HG03108 (cell line): ENCODE measurements at regions not wholly inside any gene's neighbourhood (a gene's known extent, or its start where the extent isn't known, plus 50 kb on each side); places are given as distances from the start of the nearest gene placed in this dataset.

Experiments
- ATAC-seq: cut with Tn5 transposase; IDR thresholded peaks from one replicate; pipeline ENCODE4 v1.9.1; 2021; ENCODE audit warnings: moderate library complexity; ENCODE audit not compliant: unreplicated experiment

DNA sequence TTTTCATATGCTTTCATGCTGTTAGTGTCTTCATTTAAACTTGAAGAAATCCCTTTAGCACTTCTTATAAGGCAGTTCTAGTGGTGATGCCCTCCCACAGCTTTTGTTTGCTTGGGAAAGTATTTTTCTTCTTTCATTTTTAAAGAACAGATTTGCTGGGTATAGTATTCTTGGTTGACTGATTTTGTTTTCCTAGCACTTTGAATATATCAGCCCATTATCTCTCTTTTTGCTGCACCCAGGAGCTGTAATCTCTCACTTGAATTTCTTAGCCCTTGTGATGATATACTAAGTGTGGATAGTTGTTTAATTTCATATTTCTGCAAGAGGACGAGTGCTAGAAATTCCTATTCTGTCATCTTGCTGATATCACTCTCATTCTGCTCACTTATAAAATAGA is 283.7 kb downstream of the GPAT3 start:
- ATAC-seq: no peak

DNA sequence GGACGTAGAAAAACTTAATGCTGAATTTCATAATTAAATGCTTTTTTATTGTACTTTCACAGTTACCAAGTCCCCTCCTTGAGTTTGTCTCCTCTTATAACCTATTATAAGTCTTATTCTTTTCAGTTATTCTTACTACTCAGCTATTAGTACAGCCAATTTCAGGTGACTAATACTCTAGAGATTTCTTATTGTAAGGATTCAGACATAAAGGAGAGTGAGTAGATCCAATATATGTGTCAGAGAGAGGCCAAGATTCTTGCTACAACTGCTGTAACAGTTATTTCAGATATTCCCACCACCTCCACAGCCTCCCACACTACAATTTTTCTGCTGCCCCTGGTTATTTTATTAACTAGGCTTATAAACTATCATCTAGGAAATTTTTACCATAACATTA is 274.5 kb downstream of the GPAT3 start:
- no peak for ATAC-seq

DNA sequence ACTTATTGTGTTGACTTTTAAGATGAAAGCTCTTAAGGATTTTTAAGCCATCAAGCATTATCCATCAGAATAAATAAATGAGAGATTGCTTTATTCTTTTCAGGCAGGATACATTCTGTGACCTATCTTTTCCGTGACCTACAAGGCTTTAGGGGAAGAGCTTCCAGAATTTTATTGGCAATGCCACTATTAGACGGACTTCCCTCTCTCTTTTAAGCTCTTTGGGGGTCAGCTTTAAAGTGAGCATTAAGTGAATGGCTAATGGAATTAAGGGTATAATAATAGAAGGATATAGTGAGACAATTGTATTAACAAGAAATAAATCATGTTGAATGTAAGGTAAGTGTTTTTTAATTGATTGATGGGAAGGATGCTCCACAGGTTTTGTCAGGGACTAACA is 273.7 kb downstream of the GPAT3 start:
- ATAC-seq: no peak

DNA sequence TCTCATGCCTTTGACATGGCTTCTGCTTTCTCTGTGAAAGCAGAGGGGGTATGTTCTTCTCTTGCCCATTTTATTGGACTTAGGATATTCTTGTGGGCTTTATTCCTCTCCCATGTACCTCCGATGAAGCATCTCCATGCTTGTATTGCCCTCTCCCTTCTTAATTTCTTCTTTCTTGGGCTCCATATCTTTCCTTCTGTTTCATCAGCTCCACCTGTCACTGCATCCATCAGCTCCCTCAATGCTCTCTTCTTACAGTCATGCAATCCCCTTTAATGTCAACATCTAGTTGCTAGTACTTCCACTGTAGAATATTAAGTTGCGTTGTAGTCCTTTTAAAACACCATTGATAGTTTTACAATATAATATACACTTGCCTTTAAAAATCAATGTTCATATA is 257.6 kb downstream of the GPAT3 start:
- ATAC-seq: no peak

DNA sequence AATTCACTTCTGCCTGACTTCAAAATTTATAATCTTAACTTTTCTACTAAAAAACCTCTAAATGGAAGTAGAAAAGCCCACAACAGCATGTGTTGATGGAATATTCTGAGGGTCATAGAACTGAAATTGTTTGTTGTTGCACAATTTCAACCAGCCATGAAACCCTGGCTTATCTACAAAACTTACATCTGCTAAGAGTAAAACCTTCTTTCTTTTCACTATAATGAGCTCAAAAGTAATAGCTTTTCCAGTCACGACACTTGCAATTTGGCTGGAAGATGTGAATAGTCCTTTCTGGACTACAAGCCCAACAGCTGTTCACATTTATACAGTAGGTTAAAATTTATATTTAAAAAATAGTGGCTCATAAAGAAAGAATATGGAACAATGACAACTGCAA is 250.0 kb downstream of the GPAT3 start:
- no peak for ATAC-seq

DNA sequence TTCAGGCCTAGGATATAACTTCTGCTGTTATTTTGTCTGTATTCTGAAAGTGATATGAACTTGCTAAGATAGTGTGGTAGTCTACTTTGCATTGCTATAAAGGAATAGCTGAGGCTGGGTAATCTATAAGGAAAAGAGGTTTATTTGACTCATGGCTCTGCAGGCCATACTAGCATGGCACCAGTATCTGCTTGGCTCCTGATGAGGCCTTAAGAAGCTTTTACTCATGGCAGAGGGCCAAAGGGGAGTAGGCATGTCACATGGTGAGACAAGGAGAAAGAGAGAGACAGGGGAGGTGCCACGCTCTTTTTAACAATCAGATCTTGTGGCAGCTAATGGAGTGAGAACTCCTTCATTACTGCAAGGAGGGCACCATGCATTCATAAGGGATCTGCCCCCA is 247.3 kb downstream of the GPAT3 start:
- no peak for ATAC-seq

DNA sequence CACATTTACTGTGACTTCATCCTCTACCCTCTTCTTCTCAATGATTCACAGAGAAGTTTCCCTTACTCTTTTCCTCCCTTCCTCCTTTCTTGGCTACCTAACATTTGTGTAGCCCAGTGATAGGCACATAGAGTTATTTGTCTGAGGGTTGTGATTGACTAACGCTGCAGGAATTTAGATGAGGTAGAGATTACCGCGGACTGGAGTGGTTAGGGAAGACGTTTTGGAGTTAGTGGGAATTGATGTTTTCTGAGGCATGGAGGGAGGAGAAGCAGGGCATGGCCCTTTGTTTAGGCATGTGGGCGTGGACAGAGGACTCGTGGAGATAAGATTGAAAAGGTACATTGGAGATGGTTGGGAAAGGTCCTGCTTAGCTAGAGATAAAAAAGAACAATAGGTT is 246.7 kb downstream of the GPAT3 start:
- ATAC-seq: no peak

DNA sequence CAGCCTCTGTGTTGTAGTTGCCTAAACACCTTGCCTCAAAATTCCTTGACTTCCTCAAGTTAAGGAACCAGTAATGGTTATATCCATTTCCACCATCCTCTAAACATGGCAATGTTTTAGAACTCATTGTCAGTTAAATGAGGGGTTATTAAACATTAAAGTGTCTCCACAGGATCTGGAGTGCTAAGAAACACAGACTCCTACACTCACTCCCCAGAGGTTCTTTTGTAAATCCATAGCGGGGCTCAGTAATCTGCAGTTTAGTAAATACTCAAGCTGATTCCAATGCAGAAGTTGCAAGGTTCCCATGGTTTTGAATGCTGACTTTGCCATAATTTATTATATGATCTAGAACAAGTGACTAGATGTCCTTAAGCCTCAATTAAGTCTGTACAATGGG is 245.5 kb downstream of the GPAT3 start:
- ATAC-seq: no peak

DNA sequence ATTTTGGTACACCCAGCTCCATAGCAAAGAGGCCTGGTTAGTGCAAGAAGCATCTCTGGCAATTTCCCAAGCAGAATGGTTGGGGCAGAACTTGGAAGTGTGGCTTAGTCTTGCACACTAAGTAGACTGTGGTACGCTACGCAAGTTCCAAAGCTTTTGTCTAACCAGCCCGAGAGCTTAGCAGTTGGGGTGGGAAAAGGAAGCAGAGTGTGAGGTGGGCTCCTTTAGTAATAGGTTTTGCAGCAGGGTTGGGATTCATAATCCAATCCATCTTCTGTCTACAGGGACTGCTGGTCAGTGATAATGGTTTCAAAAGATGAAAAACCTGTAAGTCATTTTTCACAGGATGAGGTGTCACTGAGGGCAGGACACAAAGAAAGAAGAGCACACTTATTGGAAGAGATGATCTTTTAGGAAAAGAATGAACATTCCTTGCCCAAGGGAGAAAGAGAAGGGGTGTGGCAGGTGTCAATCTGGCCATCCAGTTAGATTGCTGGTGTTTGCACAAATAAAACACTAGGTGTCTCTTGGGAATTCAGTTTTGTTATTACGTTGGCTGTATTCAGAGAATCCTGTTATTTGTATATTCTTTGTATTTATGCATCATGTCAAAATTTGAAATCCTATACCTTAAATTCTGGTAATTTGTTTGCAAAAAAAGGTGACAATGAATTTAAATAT is 244.3 kb downstream of the GPAT3 start:
- no peak for ATAC-seq

DNA sequence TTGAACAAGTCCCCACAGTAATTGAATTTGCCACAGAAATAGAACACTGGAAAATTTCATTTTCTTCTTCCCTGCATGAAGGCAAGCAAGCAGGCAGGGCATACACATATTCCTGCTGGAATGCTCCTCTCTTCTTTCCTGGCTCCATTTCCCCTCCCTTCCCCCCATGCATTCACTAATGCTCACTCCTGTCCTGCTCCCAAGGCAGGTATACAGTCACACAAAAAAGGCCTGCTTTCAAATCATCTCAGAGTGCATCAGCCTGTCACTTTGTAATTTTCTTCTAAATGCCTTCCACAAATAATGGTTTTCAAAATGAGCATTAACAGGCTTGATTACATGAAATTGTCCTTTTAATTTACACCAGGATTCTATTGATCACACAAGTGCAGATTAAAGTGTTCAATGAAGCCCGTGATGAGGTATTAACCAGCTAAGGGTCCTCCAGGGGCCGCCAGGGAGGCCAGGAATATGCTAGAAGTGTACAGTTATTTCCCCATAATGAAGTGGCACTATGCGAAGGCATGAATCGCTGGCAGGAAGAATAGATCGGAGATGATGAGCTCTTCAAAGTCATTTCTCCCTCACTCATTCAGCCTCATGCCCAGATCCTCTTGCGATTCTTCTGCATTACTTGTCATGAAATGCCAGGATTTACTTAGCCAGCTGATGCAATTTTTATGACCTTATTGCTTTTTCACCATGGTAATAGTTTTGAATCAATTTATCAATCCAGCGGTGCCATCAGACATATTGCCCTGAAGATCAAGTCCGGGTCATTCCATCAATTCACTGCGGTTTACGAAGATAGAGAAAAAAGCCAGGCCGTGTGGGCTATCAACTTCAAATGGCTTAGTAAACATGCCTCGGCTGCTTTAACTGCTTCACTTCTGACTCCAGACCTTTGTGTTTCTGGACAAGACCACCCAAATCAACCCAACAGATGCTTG is 243.5 kb downstream of the GPAT3 start:
- no peak for ATAC-seq

DNA sequence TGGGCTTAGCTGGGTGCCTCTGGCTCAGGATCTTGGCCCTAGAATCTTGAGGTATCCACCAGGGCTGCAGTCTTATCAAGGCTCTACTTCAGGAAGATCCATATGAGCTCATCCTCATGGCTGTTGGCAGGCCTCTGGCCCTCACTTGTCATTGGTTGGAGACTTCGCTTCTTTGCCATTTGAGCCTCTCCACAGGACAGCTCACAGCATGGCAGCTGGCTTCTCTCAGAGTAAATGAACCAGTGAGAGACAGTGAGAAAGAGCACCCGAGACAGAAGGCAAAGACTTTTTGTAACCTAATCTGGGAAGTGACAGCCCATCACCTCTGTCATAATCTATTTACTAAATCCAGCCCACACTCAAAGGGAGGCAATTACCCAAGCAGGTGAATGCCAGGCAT is 236.8 kb downstream of the GPAT3 start:
- ATAC-seq: no peak

DNA sequence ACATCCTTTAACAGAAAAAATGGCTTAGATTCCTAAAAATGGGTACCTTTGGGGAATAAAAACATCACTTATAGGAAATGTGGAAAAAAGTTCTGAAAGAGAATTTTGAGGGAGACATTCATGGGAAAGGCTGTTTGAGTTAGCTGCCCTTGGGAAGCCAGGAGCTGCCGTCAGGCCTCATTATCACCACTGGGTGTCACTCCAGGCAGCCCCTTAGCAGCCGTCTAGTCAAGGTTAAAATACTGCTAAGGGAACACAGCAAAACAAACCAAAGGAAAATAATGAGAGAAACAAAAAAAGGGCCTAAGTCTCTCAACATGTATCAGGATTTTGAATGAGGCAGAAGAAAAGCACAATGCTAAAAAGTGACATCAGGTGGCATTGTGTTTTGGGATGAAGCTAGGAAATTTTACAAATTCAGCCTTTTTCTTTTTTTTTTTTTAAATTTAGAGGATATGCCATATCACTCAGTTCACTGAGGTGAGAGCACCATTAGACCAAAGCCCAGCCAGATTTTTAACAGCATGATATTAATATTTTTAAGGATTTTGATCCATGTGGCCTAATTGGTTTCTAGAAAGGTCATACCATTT is 235.3 kb downstream of the GPAT3 start:
- ATAC-seq: no peak

DNA sequence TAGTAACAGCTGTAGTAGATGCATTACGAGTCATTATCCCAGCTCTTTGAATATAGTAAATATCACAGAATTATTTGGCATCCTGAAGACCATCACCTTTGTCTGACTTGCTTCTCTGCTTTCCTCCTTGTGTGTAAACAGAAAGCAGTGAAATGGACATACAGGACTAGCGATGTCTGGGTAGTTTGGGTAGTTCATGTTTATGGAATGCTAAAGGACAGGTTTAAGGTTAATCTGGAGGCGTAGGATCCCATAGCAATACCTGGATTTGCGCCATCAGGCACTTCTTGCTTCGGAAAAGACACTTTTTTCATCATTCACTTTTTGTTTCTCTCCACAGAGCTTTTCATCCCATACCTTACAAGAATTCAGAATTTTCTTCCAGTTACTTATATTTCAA is 232.2 kb downstream of the GPAT3 start:
- no peak for ATAC-seq

DNA sequence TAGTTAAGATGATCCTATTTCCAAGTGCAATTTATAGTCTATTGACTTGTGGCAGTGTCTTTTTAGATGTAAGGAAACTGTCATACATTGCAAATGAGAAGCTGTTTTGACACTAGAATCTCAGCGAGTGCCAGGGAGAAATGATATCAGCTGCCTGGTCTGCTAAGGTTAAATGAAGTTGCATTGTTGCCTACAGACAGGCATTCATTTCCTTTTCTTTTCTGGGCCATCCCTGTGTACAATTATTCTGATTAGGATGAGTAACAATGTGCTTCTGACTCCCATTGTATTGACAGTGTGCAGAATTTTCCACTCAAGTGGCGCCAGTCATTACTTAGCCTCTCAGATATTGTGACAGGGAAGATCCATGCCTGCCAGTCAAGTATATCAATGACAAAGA is 231.2 kb downstream of the GPAT3 start:
- no peak for ATAC-seq

DNA sequence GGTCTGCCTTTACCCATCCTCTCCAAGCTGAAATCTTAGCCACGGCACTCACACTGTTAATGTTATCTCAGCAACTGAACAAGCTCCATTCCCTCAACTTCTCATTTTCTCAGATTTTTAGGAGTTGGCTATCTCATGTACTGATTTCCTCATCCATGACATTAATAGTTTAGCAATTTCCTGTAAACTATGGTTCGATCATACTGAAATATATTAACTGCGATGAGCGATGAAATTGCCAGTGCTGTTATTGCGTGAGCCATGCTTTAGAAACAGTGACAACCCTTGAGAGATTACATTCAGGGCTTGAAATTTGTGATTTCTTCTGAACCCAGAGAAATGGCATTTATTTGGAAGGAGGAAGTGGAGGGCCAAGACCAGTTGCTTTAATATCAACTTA is 223.7 kb downstream of the GPAT3 start:
- ATAC-seq: no peak

DNA sequence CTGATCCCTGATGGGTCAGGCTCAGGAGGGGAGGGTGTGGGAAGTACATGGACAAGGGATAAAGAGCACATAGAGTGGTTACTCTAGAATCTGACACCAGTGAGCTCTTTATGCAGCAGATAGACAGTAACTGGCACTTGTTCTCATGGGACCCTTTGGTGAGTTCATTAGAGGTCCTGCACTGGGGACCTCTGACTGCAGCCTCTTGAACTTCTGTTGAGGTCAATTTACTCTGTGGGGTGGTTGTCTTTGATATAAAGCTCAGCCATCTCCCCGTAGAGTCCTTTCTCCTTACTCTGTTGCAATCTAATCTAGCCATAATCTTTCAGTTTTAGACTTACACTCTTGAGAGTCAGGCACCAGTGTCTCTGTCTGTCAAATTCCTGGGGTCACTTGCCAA is 222.4 kb downstream of the GPAT3 start:
- ATAC-seq: no peak

DNA sequence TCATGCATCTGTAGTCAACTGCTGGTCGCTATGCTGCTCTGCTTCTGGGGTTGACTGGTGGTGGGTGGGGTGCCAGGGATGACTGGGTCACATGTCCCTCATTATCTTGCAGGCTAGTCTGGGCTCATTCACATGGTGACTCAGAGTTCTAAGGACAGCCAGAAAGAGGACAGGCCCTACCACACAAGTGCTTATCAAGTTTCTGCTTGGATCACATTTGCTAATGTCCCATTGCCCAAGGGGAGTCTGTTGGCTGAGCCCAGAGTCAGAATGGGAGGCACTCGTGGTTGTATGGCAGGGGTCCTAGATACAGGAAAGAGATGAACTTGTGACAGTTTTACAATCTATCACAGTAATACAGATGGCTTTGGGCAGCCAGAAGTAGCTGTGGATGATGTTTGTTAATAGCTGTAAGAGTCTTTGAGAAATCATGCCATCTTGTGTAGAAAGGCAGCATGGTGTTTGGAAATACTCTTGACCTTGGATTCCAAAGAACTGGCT is 221.3 kb downstream of the GPAT3 start:
- ATAC-seq: no peak

DNA sequence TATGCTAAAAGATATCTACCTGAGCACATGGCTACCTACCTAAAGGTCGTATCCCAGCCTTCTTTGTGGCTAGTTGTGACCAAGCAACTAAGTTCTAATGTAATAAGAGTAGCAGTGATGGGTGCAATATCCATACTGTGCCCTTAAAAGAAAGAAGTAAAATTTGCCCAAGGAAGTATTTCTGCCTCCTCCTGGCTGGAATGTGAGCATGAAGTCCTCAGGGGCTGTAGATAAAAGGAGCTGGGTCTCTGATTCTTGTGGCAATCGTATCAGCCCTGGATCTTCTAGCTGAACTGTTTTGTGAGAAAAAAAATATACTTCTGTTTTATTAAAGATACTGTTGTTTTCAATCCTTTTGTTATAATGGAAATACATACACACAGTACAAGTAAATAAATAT is 217.4 kb downstream of the GPAT3 start:
- no peak for ATAC-seq

DNA sequence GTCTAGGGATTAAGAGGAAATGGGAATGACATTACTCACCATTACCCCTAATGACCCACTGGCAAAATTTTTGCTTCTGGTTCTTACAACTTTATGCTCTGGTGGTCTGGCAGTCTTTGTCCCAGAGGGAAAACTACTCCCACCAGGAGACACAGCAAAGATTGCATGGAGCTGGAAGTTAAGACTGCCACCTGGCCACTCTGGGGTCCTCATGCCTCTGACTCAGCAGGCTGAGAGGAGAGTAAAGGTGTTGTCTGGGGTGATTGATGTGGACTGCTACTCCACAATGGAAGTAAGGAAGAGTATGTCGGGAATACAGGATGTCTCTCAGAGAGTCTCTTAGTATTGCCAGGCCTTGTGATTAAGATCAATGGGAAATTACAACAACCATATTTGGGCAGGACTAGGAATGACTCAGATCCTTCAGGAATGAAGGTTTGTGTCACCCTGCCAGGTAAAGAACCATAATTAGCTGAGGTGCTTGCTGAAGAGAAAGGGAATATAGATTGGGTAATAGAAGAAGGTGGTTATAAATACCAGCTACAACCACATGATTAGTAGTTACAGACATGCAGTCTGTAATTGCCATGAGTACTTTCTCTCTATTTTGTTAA is 215.5 kb downstream of the GPAT3 start:
- ATAC-seq: no peak

DNA sequence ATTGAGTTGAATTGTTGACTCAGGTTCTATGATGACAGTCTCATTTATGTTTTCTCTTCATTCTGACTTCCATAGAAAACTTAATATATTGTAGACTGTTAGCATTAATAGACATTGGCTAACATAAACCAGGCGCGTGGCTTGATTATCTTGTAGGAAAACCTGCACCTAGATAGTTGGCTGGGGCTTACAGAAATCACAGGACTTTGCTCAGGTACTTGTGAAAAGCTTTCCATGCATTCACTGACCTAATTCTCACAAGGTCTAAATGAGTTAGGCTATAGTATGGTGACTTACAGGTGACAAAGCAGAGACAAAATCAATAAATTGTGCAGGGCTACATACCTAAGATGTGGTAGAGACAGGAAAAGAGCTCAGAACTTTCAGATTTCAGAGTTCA is 212.8 kb downstream of the GPAT3 start:
- ATAC-seq: no peak

DNA sequence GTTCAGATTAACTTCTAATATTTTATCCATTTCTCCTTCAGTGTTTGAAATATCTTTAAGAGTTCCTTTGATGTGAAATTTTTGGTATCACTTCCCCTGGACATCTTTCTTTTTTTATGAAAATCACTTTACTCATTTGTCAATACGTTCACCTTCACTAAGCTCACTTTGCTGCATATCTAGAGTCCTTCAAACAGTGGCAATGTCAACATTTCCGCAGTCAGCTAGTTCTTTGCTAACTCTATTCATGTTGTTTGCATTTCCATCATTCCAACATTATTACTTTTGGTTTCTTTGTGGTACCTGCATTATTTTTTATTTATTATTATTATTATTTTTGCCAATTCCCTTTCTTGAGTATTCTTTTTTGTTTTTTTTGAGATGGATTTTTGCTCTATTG is 203.0 kb downstream of the GPAT3 start:
- ATAC-seq: no peak
